NOMO-1 (cell line): ENCODE measurements at regions not wholly inside any gene's neighbourhood (a gene's known extent, or its start where the extent isn't known, plus 50 kb on each side); places are given as distances from the start of the nearest gene placed in this dataset.
A peak's percentile ranks its signal among the peaks of the same experiment; 100 is the strongest.
"Not testable (repeated sequence)": the region's sequence is repeated elsewhere in the genome, so short reads cannot be mapped to it uniquely, and the experiment has no call there.

Experiments used
- DNase-seq, 2 experiments: peaks; one replicate each; lab custom pipeline; 2025; ENCODE audit not compliant: unreplicated experiment in 2 of 2; lab: John Stamatoyannopoulos, UW

DNA sequence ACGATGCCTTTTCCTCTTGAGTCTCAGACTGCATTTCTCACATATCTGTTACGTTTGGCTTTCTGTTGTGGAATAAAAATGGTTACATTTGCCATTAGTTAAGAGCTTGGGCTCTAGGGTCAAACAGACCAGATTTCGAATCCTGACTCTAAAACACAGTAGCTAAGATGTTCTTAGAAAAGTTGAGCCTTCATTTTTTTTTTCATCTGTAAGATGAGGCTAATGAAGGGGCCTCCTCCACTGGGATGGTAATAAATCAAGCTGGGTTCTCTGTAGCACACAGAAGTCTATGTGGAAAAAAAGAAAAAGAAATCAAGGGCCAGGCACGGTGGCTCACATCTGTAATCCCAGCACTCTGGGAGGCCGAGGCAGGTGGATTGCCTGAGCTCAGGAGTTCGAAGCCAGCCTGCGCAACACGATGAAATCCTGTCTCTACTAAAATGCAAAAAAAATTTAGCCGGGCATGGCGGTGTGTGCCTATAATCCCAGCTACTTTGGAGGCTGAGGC lies 49.9 kb upstream of the CAPRIN1 start:
- DNase-seq = no peak

DNA sequence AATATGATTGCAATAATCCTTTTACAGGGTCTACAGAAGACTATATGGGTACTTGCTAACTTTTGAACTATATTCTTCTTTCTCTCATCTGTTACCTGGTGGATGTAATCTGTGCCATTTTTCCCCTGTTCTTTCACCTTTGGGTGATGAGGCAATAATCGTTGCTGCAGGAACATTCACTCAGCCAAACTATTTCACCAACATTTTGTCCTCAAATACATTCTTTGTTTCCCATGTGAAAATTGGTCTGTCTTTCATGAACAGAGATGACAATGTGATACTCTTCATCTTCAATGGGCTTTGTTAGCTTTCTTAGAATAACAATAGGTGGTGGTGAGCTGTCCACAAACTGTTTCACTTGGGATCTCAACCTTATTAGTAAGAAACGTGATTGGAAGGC lies 52.1 kb upstream of the CAPRIN1 start:
- no peak for DNase-seq

DNA sequence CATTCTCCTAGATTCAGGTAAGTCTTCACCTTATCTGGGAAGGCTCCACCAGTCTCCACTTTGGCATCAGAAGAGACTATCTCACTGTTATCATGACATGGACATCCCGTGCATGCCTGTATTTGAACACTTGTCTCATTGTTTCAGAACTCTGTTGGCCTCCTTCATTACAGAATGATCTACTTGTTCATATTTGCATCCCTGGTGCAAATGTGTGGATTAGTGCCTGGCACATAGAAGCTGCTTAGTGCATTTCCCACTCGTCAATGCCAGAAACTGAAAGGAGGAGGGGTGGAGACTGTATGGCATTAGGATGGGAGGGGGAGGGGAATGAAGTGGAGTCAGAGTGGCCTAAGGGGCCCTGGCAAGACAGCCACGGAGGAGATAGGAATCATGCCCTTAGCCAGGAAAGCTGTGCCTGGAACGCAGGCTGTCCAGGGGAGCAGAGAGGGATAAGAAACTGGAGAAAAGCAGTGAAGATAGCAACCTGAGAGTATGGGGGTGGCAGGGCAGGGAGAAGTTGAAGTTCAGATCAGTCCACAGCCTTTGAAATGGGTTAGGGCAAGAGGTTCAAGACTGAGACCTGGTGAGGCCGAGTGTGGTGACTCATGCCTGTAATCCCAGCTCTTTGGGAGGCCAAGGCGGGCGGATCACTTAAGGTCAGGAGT lies 53.8 kb upstream of the CAPRIN1 start:
- no peak for DNase-seq

DNA sequence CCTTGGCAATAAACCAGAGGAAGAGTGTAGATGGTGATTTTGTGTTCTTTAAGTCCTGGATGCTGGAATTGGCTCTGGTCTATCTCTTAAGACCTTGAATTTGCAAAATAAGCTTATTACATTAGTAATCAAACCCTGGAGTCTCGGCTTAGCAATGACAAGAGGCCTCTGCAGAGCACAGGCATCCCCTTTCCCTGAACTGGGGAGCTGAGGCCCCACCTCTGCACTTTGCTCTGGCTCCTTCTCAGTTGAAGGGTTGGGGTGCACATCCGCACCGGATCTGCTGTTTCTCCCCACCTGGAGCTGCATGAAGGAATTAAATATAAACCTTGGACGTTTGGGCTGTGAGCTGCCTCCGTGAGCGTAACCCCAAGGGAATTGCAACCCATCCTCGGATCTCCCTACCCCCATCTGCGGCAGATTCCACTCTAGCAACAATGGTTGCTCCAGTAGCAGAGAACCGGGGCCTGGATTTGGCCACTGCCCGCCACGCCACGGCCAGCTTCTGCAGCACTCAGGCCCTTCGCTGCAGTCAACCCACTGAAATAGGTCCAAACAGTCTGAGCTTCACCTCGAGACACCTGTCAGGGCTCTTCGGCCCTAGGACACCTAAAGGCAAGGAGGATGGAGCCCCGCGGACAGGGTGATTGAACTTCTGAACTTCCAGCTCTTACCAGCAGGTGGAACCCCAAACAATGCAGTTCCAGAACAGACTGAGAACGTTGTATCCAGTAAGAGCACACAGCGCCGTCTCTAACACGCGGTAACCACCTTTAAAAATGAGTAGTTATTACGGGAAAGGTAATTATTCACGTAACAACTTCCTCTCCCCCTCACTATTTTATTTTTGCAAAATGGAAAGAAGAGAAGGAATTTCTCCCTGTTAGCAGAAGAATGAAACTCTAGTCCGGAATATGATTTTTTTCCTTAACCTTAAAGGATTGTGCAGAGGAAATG lies 54.8 kb upstream of the CAPRIN1 start:
- peak; percentile 26 to 77 for DNase-seq

DNA sequence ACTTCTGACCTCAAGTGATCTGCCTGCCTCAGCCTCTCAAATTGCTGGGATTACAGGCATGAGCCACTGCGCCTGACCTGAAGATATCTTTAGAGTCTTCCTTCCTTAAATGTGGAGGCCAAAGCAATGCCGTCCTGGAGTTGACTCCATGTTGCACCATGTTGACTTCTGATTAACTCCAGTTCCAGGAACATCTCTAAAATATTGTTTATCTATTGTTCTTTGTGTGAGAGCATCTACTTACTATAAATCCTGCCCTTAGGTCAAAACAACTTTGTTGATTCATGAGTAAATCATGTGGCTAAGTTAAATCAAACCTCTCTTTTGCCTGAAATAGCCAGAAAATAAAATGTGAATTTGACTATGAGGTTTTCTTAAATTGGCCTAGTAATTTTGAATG lies 56.6 kb upstream of the CAPRIN1 start:
- no peak for DNase-seq

DNA sequence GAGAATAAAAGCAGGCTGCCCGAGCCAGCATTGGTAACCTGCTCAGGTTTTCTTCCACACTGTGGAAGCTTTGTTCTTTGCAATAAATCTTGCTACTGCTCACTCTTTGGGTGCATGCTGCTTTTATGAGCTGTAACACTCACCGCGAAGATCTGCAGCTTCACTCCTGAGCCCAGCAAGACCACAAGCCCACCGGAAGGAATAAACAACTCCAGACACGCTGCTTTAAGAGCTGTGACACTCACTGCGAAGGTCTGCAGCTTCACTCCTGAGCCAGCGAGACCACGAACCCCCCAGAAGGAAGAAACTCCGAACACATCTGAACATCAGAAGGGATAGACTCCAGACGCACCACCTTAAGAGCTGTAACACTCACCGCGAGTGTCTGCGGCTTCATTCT lies 60.4 kb upstream of the CAPRIN1 start:
- not testable (repeated sequence) for DNase-seq

DNA sequence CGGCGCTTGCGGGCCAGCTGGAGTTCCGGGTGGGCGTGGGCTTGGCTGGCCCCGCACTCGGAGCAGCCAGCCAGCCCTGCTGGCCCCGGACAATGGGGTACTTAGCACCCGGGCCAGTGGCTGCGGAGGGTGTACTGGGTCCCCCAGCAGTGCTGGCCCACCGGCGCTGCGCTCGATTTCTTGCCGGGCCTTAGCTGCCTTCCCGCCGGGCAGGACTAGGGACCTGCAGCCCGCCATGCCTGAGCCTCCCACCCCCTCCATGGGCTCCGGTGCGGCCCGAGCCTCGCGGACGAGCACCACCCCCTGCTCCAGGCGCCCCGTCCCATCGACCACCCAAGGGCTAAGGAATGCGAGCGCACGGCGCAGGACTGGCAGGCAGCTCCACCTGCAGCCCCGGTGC lies 61.4 kb upstream of the CAPRIN1 start:
- DNase-seq = not testable (repeated sequence)

DNA sequence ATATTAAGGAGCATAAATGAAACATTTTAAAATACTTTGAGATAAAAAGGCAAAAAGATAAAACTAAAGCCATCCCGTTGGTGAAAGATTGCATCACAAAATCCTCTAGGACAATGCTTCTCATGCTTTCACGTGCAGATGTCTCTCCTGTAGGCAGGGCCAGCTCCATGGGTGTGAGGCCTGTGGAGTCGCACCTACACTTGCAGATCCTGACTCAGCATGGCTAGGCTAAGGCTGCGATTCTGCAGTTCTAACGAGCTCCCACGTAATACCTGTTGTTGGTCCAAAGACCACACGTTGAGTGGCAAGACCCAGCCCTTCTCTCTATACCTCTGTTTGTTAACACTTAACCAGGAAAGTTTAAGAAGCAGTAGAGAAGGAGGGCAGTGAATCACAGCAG lies 62.1 kb upstream of the CAPRIN1 start:
- no peak for DNase-seq

DNA sequence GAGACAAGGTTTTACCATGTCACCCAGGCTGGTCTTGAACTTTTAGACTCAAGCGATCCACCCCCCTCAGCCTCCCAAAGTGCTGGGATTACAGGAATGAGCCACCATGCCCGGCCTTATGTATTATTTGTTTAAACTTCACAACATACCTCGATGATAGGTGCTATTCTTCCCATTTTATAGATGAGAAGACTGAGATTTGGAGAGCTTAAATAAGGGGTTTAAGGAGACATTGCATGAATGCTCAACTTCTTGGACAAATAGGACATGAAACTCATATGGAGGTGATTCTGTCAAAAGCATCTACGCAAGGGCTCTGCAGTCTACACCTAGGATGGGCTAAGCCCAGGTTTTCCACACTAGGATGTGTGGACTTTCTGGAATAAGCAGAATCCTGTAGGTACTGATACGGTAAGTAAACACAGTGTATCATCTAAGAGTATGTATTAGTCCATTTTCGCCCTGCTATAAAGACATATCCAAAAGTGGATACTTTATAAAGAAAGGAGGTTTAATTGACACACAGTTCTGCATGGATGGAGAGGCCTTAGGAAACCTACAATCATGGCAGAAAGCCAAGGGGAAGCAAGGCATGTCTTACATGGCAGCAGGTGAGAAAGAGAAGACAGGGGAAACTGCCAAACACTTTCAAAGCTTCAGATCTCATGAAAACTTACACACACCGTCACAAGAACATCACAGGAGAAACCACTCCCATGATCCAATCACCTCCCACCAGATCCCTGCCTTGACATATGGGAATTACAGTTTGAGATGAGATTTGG lies 62.8 kb upstream of the CAPRIN1 start:
- no peak for DNase-seq

DNA sequence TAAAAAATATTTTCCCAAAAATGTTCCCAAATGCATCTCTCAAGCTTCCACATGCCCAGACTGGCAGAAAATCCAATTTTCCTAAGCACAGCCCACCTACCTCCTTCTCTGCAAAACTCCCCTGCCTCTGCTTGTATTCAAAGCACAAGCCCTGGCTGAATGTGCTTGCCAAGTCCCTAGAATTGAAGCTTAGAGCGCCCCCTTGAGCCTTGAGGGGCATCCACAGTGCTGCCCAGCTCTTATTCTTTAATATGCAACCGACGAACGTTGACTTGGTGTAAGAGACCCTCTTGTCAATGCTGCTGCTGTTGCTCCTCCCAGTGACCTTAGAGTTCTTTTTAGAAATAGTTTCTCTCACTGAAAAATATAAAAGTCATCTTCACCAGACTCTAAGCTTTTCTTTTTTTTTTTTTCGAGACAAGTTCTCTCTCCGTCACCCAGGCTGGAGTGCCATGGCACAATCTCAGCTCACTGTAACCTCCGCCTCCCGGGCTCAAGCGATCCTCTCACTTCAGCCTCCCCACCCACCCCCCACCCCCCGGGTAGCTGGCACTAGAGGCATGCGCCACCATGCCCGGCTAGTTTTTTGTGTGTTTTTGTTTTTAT lies 63.5 kb upstream of the CAPRIN1 start:
- peak; percentile 73 to 81 for DNase-seq

DNA sequence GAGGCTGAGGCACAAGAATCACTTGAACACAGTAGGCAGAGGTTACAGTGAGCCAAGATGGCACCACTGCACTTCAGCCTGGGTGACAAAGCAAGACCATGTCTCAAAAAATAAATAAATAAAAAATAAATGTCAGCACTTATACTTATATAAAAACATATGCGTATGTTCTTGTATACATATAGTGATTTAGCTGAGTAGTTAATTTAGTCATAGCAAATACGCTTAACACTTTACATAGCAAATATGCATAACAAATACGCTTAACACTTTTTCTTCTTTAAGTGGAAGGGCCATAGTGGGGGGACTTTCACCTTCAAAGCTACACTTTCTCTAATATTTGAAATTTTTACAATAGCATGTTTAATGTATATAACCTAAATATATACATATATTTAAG lies 64.0 kb upstream of the CAPRIN1 start:
- DNase-seq = no peak

DNA sequence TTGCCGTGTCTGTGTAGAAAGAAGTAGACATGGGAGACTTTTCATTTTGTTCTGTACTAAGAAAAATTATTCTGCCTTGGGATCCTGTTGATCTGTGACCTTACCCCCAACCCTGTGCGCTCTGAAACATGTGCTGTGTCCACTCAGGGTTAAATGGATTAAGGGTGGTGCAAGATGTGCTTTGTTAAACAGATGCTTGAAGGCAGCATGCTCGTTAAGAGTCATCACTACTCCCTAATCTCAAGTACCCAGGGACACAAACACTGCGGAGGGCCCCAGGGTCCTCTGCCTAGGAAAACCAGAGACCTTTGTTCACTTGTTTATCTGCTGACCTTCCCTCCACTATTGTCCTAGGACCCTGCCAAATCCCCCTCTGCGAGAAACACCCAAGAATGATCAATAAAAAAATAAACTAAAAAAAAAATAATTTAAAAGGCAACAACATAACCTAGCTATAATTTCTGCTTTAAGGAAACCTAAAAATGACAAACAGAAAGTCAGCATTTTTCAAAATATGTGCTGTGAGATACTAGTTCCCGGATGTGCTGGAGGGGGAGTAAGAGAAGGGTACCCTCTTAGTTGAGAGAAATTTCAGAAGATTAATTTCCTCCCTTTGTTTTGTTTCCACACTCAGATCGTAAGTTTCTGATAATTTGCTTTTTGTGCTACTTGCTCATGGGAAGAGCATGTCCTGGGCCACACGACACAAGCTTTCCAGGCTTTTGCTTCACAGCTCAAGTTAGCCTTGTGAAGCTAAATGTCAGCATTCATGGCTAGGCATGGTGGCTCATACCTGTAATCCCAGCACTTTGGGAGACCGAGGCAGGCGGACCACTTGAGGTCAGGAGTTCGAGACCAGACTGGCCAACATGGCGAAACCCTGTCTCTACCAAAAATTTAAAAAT lies 64.7 kb upstream of the CAPRIN1 start:
- DNase-seq = not testable (repeated sequence)

DNA sequence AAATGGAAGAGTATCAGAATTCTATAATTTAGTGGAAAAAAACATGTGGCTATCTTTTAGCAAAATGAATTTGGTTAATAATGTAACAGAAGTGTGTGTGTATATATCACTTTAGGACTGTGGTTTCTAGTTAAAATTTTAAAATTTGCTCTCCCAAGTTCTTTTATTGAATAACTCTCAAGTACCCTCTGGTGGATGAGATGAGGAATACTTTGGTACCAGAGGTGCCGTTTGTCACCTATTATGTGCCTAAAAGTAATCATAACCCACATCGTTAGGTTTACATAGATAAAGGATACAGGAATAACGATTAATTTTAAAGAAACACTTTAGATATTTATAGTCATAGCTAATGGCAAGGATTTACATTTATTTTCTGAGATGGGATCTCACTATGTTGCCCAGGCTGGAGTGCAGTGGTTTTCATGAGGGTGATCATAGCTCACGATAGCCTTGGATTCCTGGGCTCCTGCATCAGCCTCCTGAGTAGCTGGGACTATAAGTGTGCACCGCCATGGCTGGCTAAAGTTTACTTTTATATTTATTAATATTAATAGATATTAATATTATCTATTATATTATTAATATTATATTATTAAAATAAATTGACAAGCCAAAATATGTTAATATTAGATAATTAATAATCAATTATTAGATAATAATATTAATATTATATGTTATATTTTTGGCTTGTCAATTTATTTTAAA lies 66.7 kb upstream of the CAPRIN1 start:
- DNase-seq = peak in 1 of 2 experiments; percentile 72

DNA sequence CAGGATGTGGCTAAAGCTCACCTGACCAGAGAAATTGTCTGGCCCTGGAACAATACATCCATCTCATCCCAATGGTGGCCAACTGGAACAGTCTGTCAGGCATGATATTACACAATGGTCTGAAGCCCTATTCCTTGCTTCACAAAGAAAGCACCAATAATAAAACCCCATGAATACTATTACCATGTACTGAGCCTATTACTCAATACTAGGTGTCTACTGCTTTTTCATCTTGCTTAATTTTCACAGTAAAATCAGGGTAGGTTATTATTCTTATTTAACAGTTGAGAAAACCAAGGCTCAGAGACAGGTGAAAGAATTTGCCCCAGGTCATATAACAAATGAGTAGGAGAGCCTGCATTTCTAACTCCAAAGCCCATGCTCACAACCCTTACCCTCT lies 68.9 kb upstream of the CAPRIN1 start:
- peak in 1 of 2 experiments; percentile 32 for DNase-seq

DNA sequence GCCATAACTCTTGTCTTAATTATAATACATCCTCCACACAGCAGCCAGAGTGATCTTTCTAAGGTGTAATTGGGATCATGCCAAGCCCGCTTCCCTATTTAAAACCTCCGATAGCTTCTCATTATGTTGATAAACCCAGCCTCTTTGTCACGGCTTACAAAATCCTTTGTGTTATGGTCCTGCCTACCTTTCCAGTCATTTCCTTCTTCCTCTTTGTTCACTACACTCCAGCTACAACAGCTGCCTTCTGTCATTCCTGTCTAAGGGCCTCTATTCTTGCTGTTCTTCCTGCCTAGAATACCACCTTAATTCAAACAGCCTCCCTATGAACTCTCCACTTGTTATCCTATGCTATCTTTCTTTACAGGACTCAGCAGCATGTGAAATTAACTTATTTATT lies 70.6 kb upstream of the CAPRIN1 start:
- DNase-seq = peak; percentile 20 to 68

DNA sequence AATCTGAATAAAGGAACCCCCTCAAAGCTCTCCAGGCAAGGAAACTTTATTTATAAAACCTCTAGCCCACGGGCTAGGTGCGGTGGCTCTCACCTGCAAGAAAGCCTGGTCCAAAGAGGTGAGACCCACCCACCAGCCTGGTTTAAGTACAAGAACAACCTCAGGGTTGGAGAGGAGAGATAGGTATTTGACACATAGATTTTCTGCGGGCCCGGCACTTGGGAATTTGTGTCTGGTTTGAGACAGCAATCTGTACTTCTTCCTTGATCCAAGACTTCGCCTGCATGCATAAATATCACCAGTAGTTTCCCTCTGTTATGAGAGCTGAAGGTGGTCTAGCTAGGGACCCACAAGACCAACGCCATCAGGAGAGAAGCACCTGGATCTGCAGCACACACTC lies 73.2 kb upstream of the CAPRIN1 start:
- DNase-seq = no peak

DNA sequence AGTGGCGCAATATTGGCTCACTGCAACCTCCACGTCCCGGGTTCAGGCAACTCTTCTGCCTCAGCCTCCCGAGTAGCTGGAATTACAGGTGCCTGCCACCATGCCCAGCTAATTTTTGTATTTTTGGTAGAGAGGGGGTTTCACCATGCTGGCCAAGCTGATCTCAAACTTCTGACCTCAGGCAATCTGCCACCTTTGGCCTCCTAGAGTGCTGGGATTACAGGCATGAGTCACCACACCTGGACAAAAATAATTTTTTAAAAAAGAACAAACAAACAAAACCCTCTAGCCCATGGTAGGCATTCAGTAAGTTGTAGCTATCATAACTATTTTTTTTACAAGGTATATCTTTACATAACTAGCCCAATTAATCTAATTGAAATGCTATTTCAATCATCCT lies 73.9 kb upstream of the CAPRIN1 start:
- no peak for DNase-seq

DNA sequence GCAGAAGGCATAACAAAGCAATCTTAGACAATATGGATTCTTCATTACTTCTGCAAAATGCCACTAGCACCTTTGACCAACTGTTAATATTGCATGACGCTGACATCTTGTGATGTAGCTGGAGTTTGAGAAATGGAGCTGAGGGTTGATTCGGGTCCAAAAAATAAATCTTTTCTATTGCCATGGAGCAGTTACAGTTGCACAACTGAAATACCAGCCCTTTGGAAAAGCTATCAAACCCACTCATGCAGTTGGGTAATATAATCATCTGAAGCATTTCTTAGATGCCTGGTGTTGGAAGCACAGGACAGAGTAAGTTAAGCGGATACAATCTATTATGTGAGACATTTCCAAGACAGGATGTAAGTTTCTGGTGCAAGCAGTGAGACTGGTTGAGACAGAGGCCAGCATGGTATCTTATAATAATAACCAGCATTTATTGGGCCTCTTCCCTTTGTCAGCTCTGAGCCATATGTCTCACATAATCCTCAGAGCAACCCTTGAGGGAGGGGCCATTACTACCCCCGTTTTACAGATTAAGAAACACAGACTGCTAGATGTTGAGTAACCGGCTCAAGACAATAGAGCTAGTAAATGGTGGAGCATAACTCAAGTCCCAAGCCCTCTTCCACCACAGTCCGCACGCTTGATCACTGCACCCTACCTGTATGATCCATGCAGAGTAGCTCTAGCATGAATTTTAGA lies 74.9 kb upstream of the CAPRIN1 start:
- DNase-seq = peak; percentile 68 to 80
